Kidney glomerular epithelial cell (primary cell): ENCODE measurements at regions not wholly inside any gene's neighbourhood (a gene's known extent, or its start where the extent isn't known, plus 50 kb on each side); places are given as distances from the start of the nearest gene placed in this dataset.

Source experiments
- DNase-seq: peaks from one replicate; lab custom pipeline; 2025; lab: John Stamatoyannopoulos, UW

GRCh38 chr1:82948386-82948785, 1050.5 kb downstream of the TTLL7 start:
- DNase-seq = no peak

- no peak for DNase-seq
Measured at GRCh38 chr1:82947278-82947677, 1051.7 kb downstream of the TTLL7 start.

- DNase-seq = no peak
Measured at GRCh38 chr1:82946096-82946605, 1052.8 kb downstream of the TTLL7 start.

- DNase-seq = no peak
Measured at GRCh38 chr1:82944822-82945221, 1054.1 kb downstream of the TTLL7 start.

- DNase-seq = no peak
Measured at GRCh38 chr1:82934074-82934473, 1064.9 kb downstream of the TTLL7 start.

GRCh38 chr1:82932727-82933126, 1066.2 kb downstream of the TTLL7 start:
- no peak for DNase-seq

- DNase-seq = no peak
Measured at GRCh38 chr1:82932207-82932606, 1066.7 kb downstream of the TTLL7 start.

- no peak for DNase-seq
Measured at GRCh38 chr1:82931006-82931405, 1067.9 kb downstream of the TTLL7 start.

- DNase-seq = no peak
Measured at GRCh38 chr1:82927753-82928152, 1071.2 kb downstream of the TTLL7 start.

- no peak for DNase-seq
Measured at GRCh38 chr1:82924666-82925065, 1074.3 kb downstream of the TTLL7 start.

- DNase-seq = no peak
Measured at GRCh38 chr1:82923931-82924330, 1075.0 kb downstream of the TTLL7 start.

- no peak for DNase-seq
Measured at GRCh38 chr1:82921759-82922158, 1077.2 kb downstream of the TTLL7 start.

- DNase-seq = no peak
Measured at GRCh38 chr1:82920418-82921248, 1078.3 kb downstream of the TTLL7 start.

- DNase-seq = no peak
Measured at GRCh38 chr1:82919837-82920236, 1079.1 kb downstream of the TTLL7 start.

- no peak for DNase-seq
Measured at GRCh38 chr1:82907313-82907712, 1091.6 kb downstream of the TTLL7 start.

GRCh38 chr1:82903626-82904025, 1095.3 kb downstream of the TTLL7 start:
- DNase-seq = no peak

GRCh38 chr1:82901561-82901960, 1097.4 kb downstream of the TTLL7 start:
- DNase-seq = no peak

GRCh38 chr1:82901118-82901517, 1097.8 kb downstream of the TTLL7 start:
- no peak for DNase-seq

- no peak for DNase-seq
Measured at GRCh38 chr1:82899017-82899416, 1098.3 kb downstream of the ADGRL2 start.

- no peak for DNase-seq
Measured at GRCh38 chr1:82897549-82897948, 1096.8 kb downstream of the ADGRL2 start.

- DNase-seq = no peak
Measured at GRCh38 chr1:82896036-82896435, 1095.3 kb downstream of the ADGRL2 start.

GRCh38 chr1:82894635-82895034, 1093.9 kb downstream of the ADGRL2 start:
- DNase-seq = no peak

GRCh38 chr1:82893712-82894470, 1093.2 kb downstream of the ADGRL2 start:
- no peak for DNase-seq
